Cardiac fibroblast (primary cell): ENCODE measurements at regions not wholly inside any gene's neighbourhood (a gene's known extent, or its start where the extent isn't known, plus 50 kb on each side); places are given as distances from the start of the nearest gene placed in this dataset.

ENCODE experiments used
- DNase-seq, 2 donors: peaks; one replicate each; pipeline versions ENCODE4 v3.0.0 to v3.0.0-alpha.2; 2010; ENCODE audit warnings: low read depth in 2 of 2
- H3K4me3 ChIP-seq, 2 donors: replicated peaks in 1 of 2; 1 replicate in 1 of 2; 2 replicates in 1 of 2; pipeline ENCODE4 v1.5.1; 2011; ENCODE audit warnings: low read depth in 2 of 2, low read length in 2 of 2, mild to moderate bottlenecking in 2 of 2, moderate library complexity in 1 of 2
- CTCF ChIP-seq: IDR thresholded peaks from one replicate; pipeline ENCODE4 v1.5.1; 2011; ENCODE audit warnings: low read depth, mild to moderate bottlenecking, low read length, inconsistent platforms

- no peak for DNase-seq
- TF ChIP-seq CTCF, result no peak
- H3K4me3 ChIP-seq, result no peak overlapping the region
Observed at GRCh38 chr13:64917566-64917965, 2312.6 kb downstream of the PCDH9 start.

- no peak overlapping the region for H3K4me3 ChIP-seq
- peak; percentile 64 to 76 for DNase-seq
- no peak for TF ChIP-seq CTCF
Observed at GRCh38 chr13:64912141-64912540, 2318.0 kb downstream of the PCDH9 start.

- TF ChIP-seq CTCF, result no peak
- no peak for DNase-seq
- H3K4me3 ChIP-seq, result no peak overlapping the region
Observed at GRCh38 chr13:64910096-64910495, 2320.0 kb downstream of the PCDH9 start.

- TF ChIP-seq CTCF, result no peak
- no peak overlapping the region for H3K4me3 ChIP-seq
- DNase-seq, result no peak
Observed at GRCh38 chr13:64909184-64909583, 2321.0 kb downstream of the PCDH9 start.

- H3K4me3 ChIP-seq, result no peak overlapping the region
- no peak for DNase-seq
- TF ChIP-seq CTCF, result no peak
Observed at GRCh38 chr13:64900039-64900438, 2330.1 kb downstream of the PCDH9 start.

- DNase-seq, result no peak
- no peak overlapping the region for H3K4me3 ChIP-seq
- TF ChIP-seq CTCF, result no peak
Observed at GRCh38 chr13:64884976-64885375, 2345.2 kb downstream of the PCDH9 start.

- no peak for TF ChIP-seq CTCF
- no peak overlapping the region for H3K4me3 ChIP-seq
- DNase-seq, result no peak
Observed at GRCh38 chr13:64877176-64877575, 2353.0 kb downstream of the PCDH9 start.
